ENCODE measurements at regions not wholly inside any gene's neighbourhood (a gene's known extent, or its start where the extent isn't known, plus 50 kb on each side); places are given as distances from the start of the nearest gene placed in this dataset.

GRCh38 chr21:24729568-24729967, 877.7 kb downstream of the MRPL39 start:
- Histone ChIP-seq H4K20me1 (ENCODE audit: control insufficient read depth, extremely low read depth, insufficient read depth, low read length) (no peaks in the 10 kb centered on the region), H3K27me3 (ENCODE audit: control insufficient read depth, extremely low read depth, insufficient read depth, low read length) (no peaks in the 10 kb centered on the region), H3K27ac (ENCODE audit: control insufficient read depth, insufficient read depth, low read length) (no peak overlapping the region), H2AFZ (ENCODE audit: control insufficient read depth, low read length) (peak overlapping the region; percentile 9), H3K4me1 (ENCODE audit: control insufficient read depth, extremely low read depth, insufficient read depth, low read length) (no peaks in the 10 kb centered on the region), H3K9ac (ENCODE audit: control insufficient read depth, extremely low read depth, insufficient read depth, low read length) (no peak overlapping the region), H3K4me2 (ENCODE audit: control insufficient read depth, extremely low read depth, insufficient read depth, low read depth, low read length) (no peak overlapping the region), H3K4me3 (ENCODE audit: control insufficient read depth in 2 of 3, extremely low read depth in 1 of 3, insufficient read depth in 2 of 3, low read depth in 1 of 3, low read length in 3 of 3) (no peak overlapping the region), H3K9me3 (ENCODE audit: control insufficient read depth, low read depth, low read length) (no peaks in the 10 kb centered on the region), H3K36me3 (ENCODE audit: control insufficient read depth in 2 of 2, extremely low read depth in 1 of 2, insufficient read depth in 2 of 2, low read length in 2 of 2) (no peaks in the 10 kb centered on the region), H3K79me2 (ENCODE audit: control insufficient read depth, insufficient read depth, low read length) (no peaks in the 10 kb centered on the region), H3K9me1 (ENCODE audit: control insufficient read depth, extremely low read depth, insufficient read depth, low read length) (no peaks in the 10 kb centered on the region)
- dilution Hi-C loops (cut with MboI; ENCODE audit: extremely low pct_ligation_motif_present, low sequenced_read_pairs), result no loop called here
- TF ChIP-seq, protein P1, sequence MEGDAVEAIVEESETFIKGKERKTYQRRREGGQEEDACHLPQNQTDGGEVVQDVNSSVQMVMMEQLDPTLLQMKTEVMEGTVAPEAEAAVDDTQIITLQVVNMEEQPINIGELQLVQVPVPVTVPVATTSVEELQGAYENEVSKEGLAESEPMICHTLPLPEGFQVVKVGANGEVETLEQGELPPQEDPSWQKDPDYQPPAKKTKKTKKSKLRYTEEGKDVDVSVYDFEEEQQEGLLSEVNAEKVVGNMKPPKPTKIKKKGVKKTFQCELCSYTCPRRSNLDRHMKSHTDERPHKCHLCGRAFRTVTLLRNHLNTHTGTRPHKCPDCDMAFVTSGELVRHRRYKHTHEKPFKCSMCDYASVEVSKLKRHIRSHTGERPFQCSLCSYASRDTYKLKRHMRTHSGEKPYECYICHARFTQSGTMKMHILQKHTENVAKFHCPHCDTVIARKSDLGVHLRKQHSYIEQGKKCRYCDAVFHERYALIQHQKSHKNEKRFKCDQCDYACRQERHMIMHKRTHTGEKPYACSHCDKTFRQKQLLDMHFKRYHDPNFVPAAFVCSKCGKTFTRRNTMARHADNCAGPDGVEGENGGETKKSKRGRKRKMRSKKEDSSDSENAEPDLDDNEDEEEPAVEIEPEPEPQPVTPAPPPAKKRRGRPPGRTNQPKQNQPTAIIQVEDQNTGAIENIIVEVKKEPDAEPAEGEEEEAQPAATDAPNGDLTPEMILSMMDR (optimal IDR thresholded peaks at IDR 0.05 in 1 of 3, IDR thresholded peaks at IDR 0.05 in 1 of 3, conservative IDR thresholded peaks at IDR 0.05 in 1 of 3; ENCODE audit: extremely low read depth in 1 of 3, insufficient read depth in 2 of 3, low read length in 3 of 3), result no peak
- TF ChIP-seq EZH2 (IDR thresholded peaks at IDR 0.05; ENCODE audit: low read length), result no peak
- DNase-seq (ENCODE audit: low read depth, low spot score) (no peak), FAIRE-seq (no peak)

GRCh38 chr21:24727803-24728440, 879.4 kb downstream of the MRPL39 start:
- Histone ChIP-seq H3K9me1 (ENCODE audit: control insufficient read depth, extremely low read depth, insufficient read depth, low read length) (no peaks in the 10 kb centered on the region), H3K4me3 (ENCODE audit: control insufficient read depth in 2 of 3, extremely low read depth in 1 of 3, insufficient read depth in 2 of 3, low read depth in 1 of 3, low read length in 3 of 3) (no peak overlapping the region), H3K27me3 (ENCODE audit: control insufficient read depth, extremely low read depth, insufficient read depth, low read length) (no peaks in the 10 kb centered on the region), H2AFZ (ENCODE audit: control insufficient read depth, low read length) (no peak overlapping the region), H3K4me2 (ENCODE audit: control insufficient read depth, extremely low read depth, insufficient read depth, low read depth, low read length) (no peak overlapping the region), H3K9me3 (ENCODE audit: control insufficient read depth, low read depth, low read length) (no peaks in the 10 kb centered on the region), H3K36me3 (ENCODE audit: control insufficient read depth in 2 of 2, extremely low read depth in 1 of 2, insufficient read depth in 2 of 2, low read length in 2 of 2) (no peaks in the 10 kb centered on the region), H3K9ac (ENCODE audit: control insufficient read depth, extremely low read depth, insufficient read depth, low read length) (no peak overlapping the region), H3K4me1 (ENCODE audit: control insufficient read depth, extremely low read depth, insufficient read depth, low read length) (no peaks in the 10 kb centered on the region), H3K27ac (ENCODE audit: control insufficient read depth, insufficient read depth, low read length) (no peak overlapping the region), H3K79me2 (ENCODE audit: control insufficient read depth, insufficient read depth, low read length) (no peaks in the 10 kb centered on the region), H4K20me1 (ENCODE audit: control insufficient read depth, extremely low read depth, insufficient read depth, low read length) (no peaks in the 10 kb centered on the region)
- FAIRE-seq (no peak), DNase-seq (ENCODE audit: low read depth, low spot score) (no peak)
- dilution Hi-C loops (cut with MboI; ENCODE audit: extremely low pct_ligation_motif_present, low sequenced_read_pairs), result no loop called here
- no peak for TF ChIP-seq EZH2 (IDR thresholded peaks at IDR 0.05; ENCODE audit: low read length)
- TF ChIP-seq, protein P1 (optimal IDR thresholded peaks at IDR 0.05 in 1 of 3, IDR thresholded peaks at IDR 0.05 in 1 of 3, conservative IDR thresholded peaks at IDR 0.05 in 1 of 3; ENCODE audit: extremely low read depth in 1 of 3, insufficient read depth in 2 of 3, low read length in 3 of 3), result no peak

All from keratinocyte (primary cell).